ENCODE measurements at regions not wholly inside any gene's neighbourhood (a gene's known extent, or its start where the extent isn't known, plus 50 kb on each side); places are given as distances from the start of the nearest gene placed in this dataset.

GRCh38 chr10:4371691-4372295, 454.2 kb upstream of the AKR1E2 start:
- H3K27ac ChIP-seq (ENCODE audit: low read length), result peak overlapping the region; percentile 74
- H3K4me3 ChIP-seq (ENCODE audit: low read length), result no peak overlapping the region
- H3K36me3 ChIP-seq (ENCODE audit: control insufficient read depth, insufficient read depth, low read length), result no peaks in the 10 kb centered on the region
- no peaks in the 10 kb centered on the region for H3K27me3 ChIP-seq (ENCODE audit: control insufficient read depth, insufficient read depth, low read length)
- DNase-seq, result no peak
- 25% methylated on average over 3 of the region's 4 CpGs for whole genome bisulfite sequencing (ENCODE audit: insufficient coverage)
- no peaks in the 10 kb centered on the region for H3K9me3 ChIP-seq (replicated peaks; ENCODE audit: control insufficient read depth, low read depth, low read length)
- H3K4me1 ChIP-seq (ENCODE audit: control insufficient read depth, insufficient read depth, low read length), result no peaks in the 10 kb centered on the region

DNA sequence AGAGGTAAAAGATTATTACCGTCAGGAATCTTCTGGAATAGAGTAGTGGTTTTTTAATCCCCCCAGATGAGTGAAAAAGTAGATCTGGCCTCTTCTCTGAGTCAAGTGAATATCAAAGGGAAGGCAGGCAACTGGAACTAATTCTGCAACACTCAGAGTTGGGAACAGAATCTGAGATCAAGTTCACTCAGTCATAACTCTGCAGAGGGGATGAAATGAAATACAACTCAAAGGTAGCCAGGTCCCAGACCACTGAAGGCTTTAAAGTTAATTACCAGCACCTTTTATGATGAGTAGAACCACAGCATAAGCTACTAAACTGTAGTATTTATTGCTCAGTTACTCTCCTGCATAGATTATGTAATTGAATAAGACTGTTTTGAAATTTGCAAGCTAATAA, 455.6 kb upstream of the AKR1E2 start:
- H3K36me3 ChIP-seq (ENCODE audit: control insufficient read depth, insufficient read depth, low read length), result no peaks in the 10 kb centered on the region
- no peak overlapping the region for H3K4me3 ChIP-seq (ENCODE audit: low read length)
- WGBS (ENCODE audit: insufficient coverage), result 0% methylated on average over 1 of the region's 1 CpG
- H3K9me3 ChIP-seq (replicated peaks; ENCODE audit: control insufficient read depth, low read depth, low read length), result no peaks in the 10 kb centered on the region
- H3K4me1 ChIP-seq (ENCODE audit: control insufficient read depth, insufficient read depth, low read length), result no peaks in the 10 kb centered on the region
- H3K27me3 ChIP-seq (ENCODE audit: control insufficient read depth, insufficient read depth, low read length), result no peaks in the 10 kb centered on the region
- DNase-seq, result peak; percentile 62
- no peak overlapping the region for H3K27ac ChIP-seq (ENCODE audit: low read length)

DNA sequence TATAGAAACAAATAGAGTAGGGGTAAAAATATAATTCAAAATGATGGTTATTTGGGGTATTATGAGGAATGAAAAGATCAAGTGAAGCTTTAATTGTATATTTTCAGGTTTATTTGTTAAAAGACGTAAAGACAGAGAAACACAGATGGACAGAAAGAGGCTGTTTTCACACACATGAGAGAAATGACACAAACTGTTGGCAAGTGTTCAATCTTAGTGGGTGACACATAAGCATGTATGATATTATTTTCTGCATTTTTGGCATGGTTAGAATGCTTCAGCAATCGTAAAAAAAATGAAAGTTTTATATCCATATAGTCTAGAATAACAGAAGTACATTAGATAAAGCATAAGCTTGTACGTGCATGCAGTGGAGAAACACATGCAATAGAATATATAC, 464.4 kb upstream of the AKR1E2 start:
- Histone ChIP-seq H3K4me1 (ENCODE audit: control insufficient read depth, insufficient read depth, low read length) (peaks cover 3% of the 10 kb centered on the region), H3K27ac (ENCODE audit: low read length) (no peak overlapping the region), H3K4me3 (ENCODE audit: low read length) (no peak overlapping the region), H3K27me3 (ENCODE audit: control insufficient read depth, insufficient read depth, low read length) (no peaks in the 10 kb centered on the region), H3K9me3 (replicated peaks; ENCODE audit: control insufficient read depth, low read depth, low read length) (no peaks in the 10 kb centered on the region), H3K36me3 (ENCODE audit: control insufficient read depth, insufficient read depth, low read length) (no peaks in the 10 kb centered on the region)
- no peak for DNase-seq
- WGBS (ENCODE audit: insufficient coverage), result 67% methylated on average over 1 of the region's 3 CpGs

- Histone ChIP-seq H3K4me3 (ENCODE audit: low read length) (no peak overlapping the region), H3K27ac (ENCODE audit: low read length) (no peak overlapping the region), H3K27me3 (ENCODE audit: control insufficient read depth, insufficient read depth, low read length) (no peaks in the 10 kb centered on the region), H3K36me3 (ENCODE audit: control insufficient read depth, insufficient read depth, low read length) (no peaks in the 10 kb centered on the region), H3K4me1 (ENCODE audit: control insufficient read depth, insufficient read depth, low read length) (peaks cover 3% of the 10 kb centered on the region), H3K9me3 (replicated peaks; ENCODE audit: control insufficient read depth, low read depth, low read length) (no peaks in the 10 kb centered on the region)
- WGBS (ENCODE audit: insufficient coverage), result 80% methylated on average over 1 of the region's 5 CpGs
- no peak for DNase-seq
Observed at GRCh38 chr10:4359003-4359402, 467.0 kb upstream of the AKR1E2 start.

DNA sequence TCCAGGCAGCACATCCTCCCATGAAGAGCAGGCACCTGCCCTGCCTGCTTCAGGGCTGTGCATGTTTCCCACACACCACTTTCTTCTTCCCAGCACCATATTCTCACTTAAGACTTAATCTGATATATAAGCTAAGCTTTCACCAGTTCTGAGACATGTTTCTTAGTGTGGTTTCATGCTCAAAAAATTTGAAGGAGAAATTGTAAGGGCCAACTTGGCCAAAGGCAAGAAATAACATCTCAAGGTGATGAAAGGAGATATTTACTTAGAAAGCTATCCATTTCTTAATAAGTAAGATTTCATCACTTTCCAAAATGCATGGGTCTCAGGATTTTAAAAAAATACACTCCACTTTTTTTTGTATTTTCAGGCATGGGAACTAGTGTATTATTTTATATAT, 468.1 kb upstream of the AKR1E2 start:
- no peak overlapping the region for H3K27ac ChIP-seq (ENCODE audit: low read length)
- DNase-seq, result no peak
- no peaks in the 10 kb centered on the region for H3K36me3 ChIP-seq (ENCODE audit: control insufficient read depth, insufficient read depth, low read length)
- H3K9me3 ChIP-seq (replicated peaks; ENCODE audit: control insufficient read depth, low read depth, low read length), result no peaks in the 10 kb centered on the region
- H3K4me3 ChIP-seq (ENCODE audit: low read length), result no peak overlapping the region
- no peaks in the 10 kb centered on the region for H3K27me3 ChIP-seq (ENCODE audit: control insufficient read depth, insufficient read depth, low read length)
- H3K4me1 ChIP-seq (ENCODE audit: control insufficient read depth, insufficient read depth, low read length), result peaks cover 3% of the 10 kb centered on the region

DNA sequence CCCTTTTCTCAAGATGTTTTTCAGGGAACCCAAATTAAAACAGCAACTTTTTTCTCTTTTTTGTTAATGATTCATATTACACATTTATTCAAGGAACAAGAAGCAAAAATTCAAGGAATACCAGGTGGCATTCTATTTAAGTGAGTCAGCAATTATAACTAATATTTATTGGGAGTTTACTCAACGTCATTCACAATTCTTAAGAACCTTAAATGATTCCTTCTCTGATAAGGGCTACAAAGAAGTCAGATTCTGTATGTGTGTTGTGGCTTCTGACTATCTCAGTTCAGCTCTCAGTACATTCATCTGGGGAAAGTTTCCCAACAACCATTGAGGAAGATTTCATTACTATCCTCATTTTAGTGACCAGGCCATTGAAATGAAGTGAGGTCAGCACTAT, 470.7 kb upstream of the AKR1E2 start:
- H3K4me3 ChIP-seq (ENCODE audit: low read length), result no peak overlapping the region
- no peak overlapping the region for H3K27ac ChIP-seq (ENCODE audit: low read length)
- H3K27me3 ChIP-seq (ENCODE audit: control insufficient read depth, insufficient read depth, low read length), result no peaks in the 10 kb centered on the region
- no CpG with 5 or more reads among the region's 1 CpG for WGBS (ENCODE audit: insufficient coverage)
- H3K4me1 ChIP-seq (ENCODE audit: control insufficient read depth, insufficient read depth, low read length), result peaks cover 3% of the 10 kb centered on the region
- H3K36me3 ChIP-seq (ENCODE audit: control insufficient read depth, insufficient read depth, low read length), result no peaks in the 10 kb centered on the region
- no peak for DNase-seq
- no peaks in the 10 kb centered on the region for H3K9me3 ChIP-seq (replicated peaks; ENCODE audit: control insufficient read depth, low read depth, low read length)

DNA sequence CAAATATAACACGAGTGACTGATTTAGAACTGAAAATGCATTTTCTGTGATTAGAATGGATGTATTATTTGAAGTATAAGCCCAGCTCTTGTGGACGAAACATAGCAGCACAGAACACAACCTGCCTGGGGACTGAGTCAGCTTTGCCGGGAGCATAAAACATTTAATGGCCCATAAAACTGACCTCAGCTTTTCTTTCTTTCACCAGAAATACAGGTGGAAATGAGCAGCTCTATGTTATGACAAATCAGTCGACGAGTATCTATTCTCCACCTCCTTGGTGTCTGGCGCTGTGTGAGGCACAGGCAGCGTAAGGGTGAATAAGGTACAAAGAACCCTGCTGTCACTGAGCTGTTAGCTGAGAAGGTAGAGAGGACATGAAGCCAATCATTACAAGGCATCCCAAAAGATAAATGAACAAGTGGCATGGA, 471.6 kb upstream of the AKR1E2 start:
- no peaks in the 10 kb centered on the region for H3K9me3 ChIP-seq (replicated peaks; ENCODE audit: control insufficient read depth, low read depth, low read length)
- no peaks in the 10 kb centered on the region for H3K27me3 ChIP-seq (ENCODE audit: control insufficient read depth, insufficient read depth, low read length)
- H3K27ac ChIP-seq (ENCODE audit: low read length), result no peak overlapping the region
- H3K4me1 ChIP-seq (ENCODE audit: control insufficient read depth, insufficient read depth, low read length), result peaks cover 3% of the 10 kb centered on the region
- H3K4me3 ChIP-seq (ENCODE audit: low read length), result no peak overlapping the region
- no peak for DNase-seq
- WGBS (ENCODE audit: insufficient coverage), result 79% methylated on average over 4 of the region's 7 CpGs
- no peaks in the 10 kb centered on the region for H3K36me3 ChIP-seq (ENCODE audit: control insufficient read depth, insufficient read depth, low read length)

GRCh38 chr10:4353964-4354363, 472.0 kb upstream of the AKR1E2 start:
- H3K27ac ChIP-seq (ENCODE audit: low read length), result no peak overlapping the region
- no peak for DNase-seq
- no CpG with 5 or more reads among the region's 1 CpG for WGBS (ENCODE audit: insufficient coverage)

DNA sequence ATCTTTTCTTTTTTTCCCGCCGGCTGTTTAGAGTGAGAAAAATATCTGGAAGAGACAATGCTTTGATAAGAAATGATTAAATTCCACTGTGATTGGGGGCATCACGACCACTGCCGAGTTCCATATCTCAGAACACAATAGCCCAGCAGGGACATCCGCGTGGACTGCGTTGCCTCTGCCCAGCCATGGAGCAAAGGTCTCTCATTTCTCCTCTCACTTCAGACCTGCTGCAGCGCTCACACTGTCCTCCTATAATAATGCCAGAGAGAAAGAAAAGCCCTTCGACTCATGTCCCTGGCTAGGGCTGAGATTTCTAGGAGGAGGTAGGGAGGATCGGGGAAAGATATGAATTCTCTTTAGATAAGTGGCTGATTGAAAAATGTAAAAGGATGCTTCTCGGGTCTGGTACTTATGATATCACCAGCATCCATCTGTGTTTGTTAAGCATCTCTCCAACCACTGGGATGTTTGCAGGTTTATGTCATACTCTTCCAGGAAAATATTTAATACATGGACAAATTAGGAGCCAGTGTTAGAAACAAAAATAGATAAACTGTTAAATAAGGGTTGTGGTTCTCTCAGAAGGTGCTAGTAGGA, 472.9 kb upstream of the AKR1E2 start:
- Histone ChIP-seq H3K36me3 (ENCODE audit: control insufficient read depth, insufficient read depth, low read length) (no peaks in the 10 kb centered on the region), H3K27ac (ENCODE audit: low read length) (no peak overlapping the region), H3K27me3 (ENCODE audit: control insufficient read depth, insufficient read depth, low read length) (no peaks in the 10 kb centered on the region), H3K9me3 (replicated peaks; ENCODE audit: control insufficient read depth, low read depth, low read length) (no peaks in the 10 kb centered on the region), H3K4me3 (ENCODE audit: low read length) (no peak overlapping the region), H3K4me1 (ENCODE audit: control insufficient read depth, insufficient read depth, low read length) (peaks cover 3% of the 10 kb centered on the region)
- no peak for DNase-seq
- WGBS (ENCODE audit: insufficient coverage), result no CpG with 5 or more reads among the region's 11 CpGs

More at GRCh38 chr10:4353964-4354363, 472.0 kb upstream of the AKR1E2 start:
- Histone ChIP-seq H3K4me3 (ENCODE audit: low read length) (no peak overlapping the region), H3K36me3 (ENCODE audit: control insufficient read depth, insufficient read depth, low read length) (no peaks in the 10 kb centered on the region), H3K4me1 (ENCODE audit: control insufficient read depth, insufficient read depth, low read length) (peaks cover 3% of the 10 kb centered on the region), H3K27me3 (ENCODE audit: control insufficient read depth, insufficient read depth, low read length) (no peaks in the 10 kb centered on the region), H3K9me3 (replicated peaks; ENCODE audit: control insufficient read depth, low read depth, low read length) (no peaks in the 10 kb centered on the region)

GRCh38 chr10:4352414-4352961, 473.5 kb upstream of the AKR1E2 start:
- WGBS (ENCODE audit: insufficient coverage), result 16% methylated on average over 4 of the region's 7 CpGs
- H3K27ac ChIP-seq (ENCODE audit: low read length), result no peak overlapping the region
- peak; percentile 81 for DNase-seq

More at GRCh38 chr10:4352414-4352961, 473.5 kb upstream of the AKR1E2 start:
- Histone ChIP-seq H3K4me1 (ENCODE audit: control insufficient read depth, insufficient read depth, low read length) (peaks cover 3% of the 10 kb centered on the region), H3K27me3 (ENCODE audit: control insufficient read depth, insufficient read depth, low read length) (no peaks in the 10 kb centered on the region), H3K9me3 (replicated peaks; ENCODE audit: control insufficient read depth, low read depth, low read length) (no peaks in the 10 kb centered on the region), H3K4me3 (ENCODE audit: low read length) (no peak overlapping the region), H3K36me3 (ENCODE audit: control insufficient read depth, insufficient read depth, low read length) (no peaks in the 10 kb centered on the region)
